ENCODE measurements at regions not wholly inside any gene's neighbourhood (a gene's known extent, or its start where the extent isn't known, plus 50 kb on each side); places are given as distances from the start of the nearest gene placed in this dataset.
A peak's percentile ranks its signal among the peaks of the same experiment; 100 is the strongest.

DNA sequence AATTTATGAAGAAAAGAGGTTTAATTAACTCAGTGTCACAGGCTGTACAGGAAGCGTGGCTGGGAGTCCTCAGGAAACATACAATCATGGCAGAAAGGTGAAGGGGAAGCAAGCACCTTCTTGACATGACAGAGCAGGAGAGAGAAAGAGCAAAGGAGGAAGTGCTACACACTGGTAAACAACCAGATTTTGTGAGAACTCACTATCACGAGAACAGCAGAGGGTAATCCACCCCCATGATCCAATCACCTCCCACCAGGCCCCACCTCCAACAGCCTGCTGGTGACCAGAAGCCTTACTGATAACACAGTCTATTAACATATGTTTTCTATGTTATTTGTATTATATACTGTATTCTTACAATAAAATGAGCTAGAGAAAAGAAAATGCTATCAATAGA lies 254.8 kb downstream of the PCDH10 start:
- Mint-ChIP-seq H3K4me3 (ENCODE audit: unreplicated experiment) (no peak overlapping the region), H3K27me3 (ENCODE audit: low read depth) (no peaks in the 10 kb centered on the region), H3K36me3 (ENCODE audit: low read depth) (no peaks in the 10 kb centered on the region), H3K27ac (ENCODE audit: unreplicated experiment) (no peak overlapping the region), H3K9me3 (ENCODE audit: low read depth) (peaks cover 13% of the 10 kb centered on the region), H3K4me1 (ENCODE audit: low read depth) (no peaks in the 10 kb centered on the region)
- TF ChIP-seq, protein P1, sequence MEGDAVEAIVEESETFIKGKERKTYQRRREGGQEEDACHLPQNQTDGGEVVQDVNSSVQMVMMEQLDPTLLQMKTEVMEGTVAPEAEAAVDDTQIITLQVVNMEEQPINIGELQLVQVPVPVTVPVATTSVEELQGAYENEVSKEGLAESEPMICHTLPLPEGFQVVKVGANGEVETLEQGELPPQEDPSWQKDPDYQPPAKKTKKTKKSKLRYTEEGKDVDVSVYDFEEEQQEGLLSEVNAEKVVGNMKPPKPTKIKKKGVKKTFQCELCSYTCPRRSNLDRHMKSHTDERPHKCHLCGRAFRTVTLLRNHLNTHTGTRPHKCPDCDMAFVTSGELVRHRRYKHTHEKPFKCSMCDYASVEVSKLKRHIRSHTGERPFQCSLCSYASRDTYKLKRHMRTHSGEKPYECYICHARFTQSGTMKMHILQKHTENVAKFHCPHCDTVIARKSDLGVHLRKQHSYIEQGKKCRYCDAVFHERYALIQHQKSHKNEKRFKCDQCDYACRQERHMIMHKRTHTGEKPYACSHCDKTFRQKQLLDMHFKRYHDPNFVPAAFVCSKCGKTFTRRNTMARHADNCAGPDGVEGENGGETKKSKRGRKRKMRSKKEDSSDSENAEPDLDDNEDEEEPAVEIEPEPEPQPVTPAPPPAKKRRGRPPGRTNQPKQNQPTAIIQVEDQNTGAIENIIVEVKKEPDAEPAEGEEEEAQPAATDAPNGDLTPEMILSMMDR (IDR thresholded peaks at IDR 0.05): no peak
- no peak for DNase-seq (ENCODE audit: low spot score)

DNA sequence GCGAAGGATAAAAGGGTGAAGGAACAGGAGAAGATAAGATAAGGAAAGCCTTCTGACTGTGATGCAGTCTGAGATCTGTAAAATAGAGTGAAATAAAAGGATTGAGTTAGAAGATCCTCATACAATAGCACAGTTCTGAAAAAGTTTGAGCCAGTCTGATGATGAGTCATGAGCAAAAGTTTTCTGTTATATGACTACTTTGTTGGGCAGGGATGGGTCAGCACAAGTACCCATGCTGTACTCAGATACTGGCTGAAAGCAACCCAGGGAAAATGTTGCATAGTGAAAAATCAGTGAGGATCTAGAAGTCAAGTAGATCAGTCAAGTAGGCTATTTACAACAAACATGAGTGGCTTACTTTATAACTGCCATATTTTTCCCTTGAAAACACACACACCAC lies 253.5 kb downstream of the PCDH10 start:
- peaks cover 1% of the 10 kb centered on the region for H3K27me3 Mint-ChIP-seq (ENCODE audit: low read depth)
- H3K9me3 Mint-ChIP-seq (ENCODE audit: low read depth): peaks cover 16% of the 10 kb centered on the region
- H3K4me1 Mint-ChIP-seq (ENCODE audit: low read depth): no peaks in the 10 kb centered on the region
- no peak overlapping the region for H3K27ac Mint-ChIP-seq (ENCODE audit: unreplicated experiment)
- no peak for DNase-seq (ENCODE audit: low spot score)
- no peak overlapping the region for H3K4me3 Mint-ChIP-seq (ENCODE audit: unreplicated experiment)
- no peaks in the 10 kb centered on the region for H3K36me3 Mint-ChIP-seq (ENCODE audit: low read depth)
- TF ChIP-seq, protein P1 (IDR thresholded peaks at IDR 0.05): no peak

DNA sequence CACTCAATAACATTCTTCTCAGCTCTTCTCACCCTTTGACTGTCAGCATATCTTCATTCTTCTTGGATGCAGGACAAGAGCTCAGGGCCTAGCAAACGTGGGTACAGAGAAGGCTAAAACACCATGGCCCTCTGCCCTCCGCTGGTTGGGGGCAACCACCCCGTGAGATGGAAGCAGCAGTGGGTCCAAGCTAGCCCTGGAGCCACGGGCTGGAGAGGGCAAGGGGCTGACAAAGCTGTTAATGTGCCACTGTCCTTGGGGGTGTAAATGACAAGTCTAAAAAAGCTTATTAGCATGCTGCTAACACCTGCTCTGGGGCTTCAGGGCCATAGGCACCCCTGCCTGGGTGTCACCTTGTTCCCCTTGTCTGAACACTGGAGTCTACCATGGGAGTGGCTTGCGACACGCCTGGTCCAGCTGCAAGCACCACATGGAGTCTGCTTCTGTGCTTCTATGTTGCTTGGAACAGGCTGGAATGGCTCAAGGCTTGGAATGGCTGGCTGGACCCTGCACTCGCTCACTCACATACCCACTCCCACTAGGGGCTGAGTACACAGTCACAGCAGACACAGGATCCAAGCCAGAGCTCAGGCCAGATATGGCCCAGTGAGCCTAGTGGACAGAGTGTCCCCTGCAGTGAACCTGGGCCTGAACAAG lies 246.0 kb downstream of the PCDH10 start:
- TF ChIP-seq, protein P1 (IDR thresholded peaks at IDR 0.05): no peak
- H3K4me1 Mint-ChIP-seq (ENCODE audit: low read depth): peaks cover 4% of the 10 kb centered on the region
- no peak overlapping the region for H3K4me3 Mint-ChIP-seq (ENCODE audit: unreplicated experiment)
- no peak overlapping the region for H3K27ac Mint-ChIP-seq (ENCODE audit: unreplicated experiment)
- peak; percentile 60 for DNase-seq (ENCODE audit: low spot score)
- H3K36me3 Mint-ChIP-seq (ENCODE audit: low read depth): no peaks in the 10 kb centered on the region
- H3K27me3 Mint-ChIP-seq (ENCODE audit: low read depth): peaks cover 1% of the 10 kb centered on the region
- H3K9me3 Mint-ChIP-seq (ENCODE audit: low read depth): peaks cover 6% of the 10 kb centered on the region

DNA sequence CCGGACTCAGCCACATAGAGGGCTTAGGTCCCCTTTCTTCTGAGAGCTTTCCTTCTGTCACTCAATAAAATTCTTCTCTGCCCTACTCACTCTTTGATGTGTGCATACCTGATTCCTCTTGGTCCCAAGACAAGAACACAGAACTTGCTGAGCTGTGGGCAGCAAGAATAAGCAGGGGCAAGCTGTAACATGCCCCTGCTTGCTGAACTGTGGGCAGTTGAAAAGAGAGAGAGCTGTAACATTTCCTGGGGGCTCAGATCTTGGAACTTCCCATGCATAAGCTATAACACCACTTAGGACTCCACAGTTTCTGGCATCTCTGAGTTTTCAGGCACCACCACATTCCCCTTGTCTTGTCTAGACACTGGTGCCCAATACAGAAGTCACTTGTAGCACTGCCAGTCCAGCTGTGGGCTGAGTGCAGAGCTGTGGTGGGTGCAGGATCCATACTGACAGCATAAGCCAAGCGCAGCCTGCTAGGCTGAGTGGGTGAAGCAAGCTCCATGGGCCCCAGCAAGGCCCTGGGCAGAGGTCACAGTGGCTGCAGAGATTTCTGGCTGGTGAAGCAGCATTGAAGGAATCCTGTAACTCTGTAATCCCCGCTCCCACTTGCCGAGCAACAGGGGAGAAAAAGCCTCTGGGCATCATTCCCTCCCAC lies 241.2 kb downstream of the PCDH10 start:
- H3K9me3 Mint-ChIP-seq (ENCODE audit: low read depth): no peaks in the 10 kb centered on the region
- H3K36me3 Mint-ChIP-seq (ENCODE audit: low read depth): no peaks in the 10 kb centered on the region
- DNase-seq (ENCODE audit: low spot score): peak; percentile 43
- no peak overlapping the region for H3K4me3 Mint-ChIP-seq (ENCODE audit: unreplicated experiment)
- TF ChIP-seq, protein P1 (IDR thresholded peaks at IDR 0.05): no peak
- no peaks in the 10 kb centered on the region for H3K27me3 Mint-ChIP-seq (ENCODE audit: low read depth)
- no peak overlapping the region for H3K27ac Mint-ChIP-seq (ENCODE audit: unreplicated experiment)
- peaks cover 5% of the 10 kb centered on the region for H3K4me1 Mint-ChIP-seq (ENCODE audit: low read depth)

DNA sequence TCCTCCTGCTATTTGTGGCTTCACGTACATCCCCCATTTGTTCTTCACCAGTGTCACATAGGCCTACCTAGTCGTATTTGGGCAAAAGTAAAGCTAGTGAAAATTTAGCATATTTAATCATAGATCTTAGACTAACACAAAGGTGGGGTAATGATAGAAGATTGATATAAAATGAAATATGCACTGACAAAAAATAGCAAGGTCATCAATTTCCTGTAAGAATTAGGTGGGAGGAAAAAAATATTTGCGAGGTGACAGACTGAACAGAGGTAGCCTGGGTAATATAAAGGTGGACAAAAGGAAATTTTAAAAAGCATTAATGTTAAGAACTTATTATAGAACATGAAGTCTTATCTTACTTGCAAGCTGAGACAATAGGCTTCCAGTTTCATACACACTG lies 239.9 kb downstream of the PCDH10 start:
- Mint-ChIP-seq H3K4me1 (ENCODE audit: low read depth) (peaks cover 5% of the 10 kb centered on the region), H3K27ac (ENCODE audit: unreplicated experiment) (no peak overlapping the region), H3K4me3 (ENCODE audit: unreplicated experiment) (no peak overlapping the region), H3K27me3 (ENCODE audit: low read depth) (no peaks in the 10 kb centered on the region), H3K36me3 (ENCODE audit: low read depth) (no peaks in the 10 kb centered on the region), H3K9me3 (ENCODE audit: low read depth) (no peaks in the 10 kb centered on the region)
- DNase-seq (ENCODE audit: low spot score): no peak
- TF ChIP-seq, protein P1 (IDR thresholded peaks at IDR 0.05): no peak
